Heart left ventricle (tissue), 13 donors: ENCODE measurements at regions not wholly inside any gene's neighbourhood (a gene's known extent, or its start where the extent isn't known, plus 50 kb on each side); places are given as distances from the start of the nearest gene placed in this dataset.

Source experiments
- CTCF ChIP-seq, 12 donors: fragments of 200-600 bp; sonication (generic) in 4 of 12; IDR thresholded peaks; one replicate each; pipeline versions ENCODE4 v1.5.0 to v1.8.0; 2018 to 2022; ENCODE audit warnings: antibody characterized with exemption in 12 of 12, mild to moderate bottlenecking in 5 of 12
- POLR2A ChIP-seq, 2 donors: fragments of 450-650 bp; IDR thresholded peaks; one replicate each; pipeline ENCODE4 v1.6.1; 2017; ENCODE audit warnings: antibody characterized with exemption in 2 of 2, mild to moderate bottlenecking in 2 of 2, moderate library complexity in 2 of 2
- donor health status: ischemic (EF 13 %, LVEDD 7.1; RV severe dilation, severe dysfunction).
- donor health status: DM: no; HTN: yes; CAD: no.
- donor health status: DM: no; HTN: no; CAD: no.
- donor health status: ischemic (EF 25% LVEDD 6.9; RV normal size, moderate dysfunction).
- donor health status: ischemic (EF 25% LVEDD 5.7; RV mildly dilated, moderate dysfunction).
- donor health status: ischemic (EF 35%, LVEDD 5.7; RV mildly dilated, moderate dysfunction).
- donor health status: nonischemic (EF 11% LVEDD 7.7; RV severe dilation, severe dysfunction).
- donor health status: DM: yes; HTN: yes; CAD: no.
- donor health status: PGD.
- donor health status: ischemic (EF 29% LVEDD 5.4; RV normal size, mild dysfunction).
- donor health status: nonischemic (EF 23%, LVEDD 6.1; RV moderate dilation, normal function).

GRCh38 chr17:6365200-6365943 is 69.5 kb downstream of the AIPL1 start:
- no peak for TF ChIP-seq POLR2A (IDR thresholded peaks at IDR 0.05)
- TF ChIP-seq CTCF (IDR thresholded peaks at IDR 0.05) = no peak
